Osteoblast (primary cell): ENCODE measurements at regions not wholly inside any gene's neighbourhood (a gene's known extent, or its start where the extent isn't known, plus 50 kb on each side); places are given as distances from the start of the nearest gene placed in this dataset.
A peak's percentile ranks its signal among the peaks of the same experiment; 100 is the strongest.

Experiments used
- DNase-seq: peaks from one replicate; pipeline ENCODE4 v3.0.0; 2011; ENCODE audit warnings: low spot score, mixed read lengths; ENCODE audit not compliant: insufficient read length; ENCODE audit errors: missing footprints
- H2AFZ ChIP-seq: 2 replicates; pipeline ENCODE4 v1.6.0; 2011; ENCODE audit warnings: mild to moderate bottlenecking, low read length
- H3K27ac ChIP-seq: 2 replicates; pipeline ENCODE4 v1.5.1; 2011; ENCODE audit warnings: mild to moderate bottlenecking, low read depth, low read length, moderate library complexity
- H3K27me3 ChIP-seq: 2 replicates; pipeline ENCODE4 v1.6.0; 2012; ENCODE audit warnings: mild to moderate bottlenecking, control low read depth, inconsistent platforms, low read length, moderate library complexity; ENCODE audit not compliant: insufficient read depth
- H3K36me3 ChIP-seq: 2 replicates; pipeline ENCODE4 v1.5.1; 2011; ENCODE audit warnings: mild to moderate bottlenecking, low read length, control low read depth, moderate library complexity; ENCODE audit not compliant: insufficient read depth
- H3K4me1 ChIP-seq: 2 replicates; pipeline ENCODE4 v1.5.1; 2011; ENCODE audit warnings: mild to moderate bottlenecking, low read length, control low read depth, moderate library complexity; ENCODE audit not compliant: insufficient read depth
- H3K4me2 ChIP-seq: 2 replicates; pipeline ENCODE4 v1.6.0; 2011; ENCODE audit warnings: mild to moderate bottlenecking, low read length; ENCODE audit not compliant: insufficient read depth
- H3K4me3 ChIP-seq: fragments of 200-600 bp; sonication (generic); 3 replicates; pipeline ENCODE4 v1.5.1; 2012; ENCODE audit warnings: mild to moderate bottlenecking, low read length, inconsistent platforms; ENCODE audit not compliant: insufficient read depth
- H3K79me2 ChIP-seq: 2 replicates; pipeline ENCODE4 v1.6.0; 2012; ENCODE audit warnings: mild to moderate bottlenecking, low read length, control low read depth, inconsistent platforms; ENCODE audit not compliant: insufficient read depth
- H3K9me3 ChIP-seq: 2 replicates; pipeline ENCODE4 v1.5.1; 2011; ENCODE audit warnings: low read depth, low read length, control low read depth
- H4K20me1 ChIP-seq: 2 replicates; pipeline ENCODE4 v1.6.0; 2012; ENCODE audit warnings: mild to moderate bottlenecking, low read length, control low read depth; ENCODE audit not compliant: insufficient read depth
- CTCF ChIP-seq: IDR thresholded peaks from 2 replicates; pipeline ENCODE4 v1.5.1; 2011; ENCODE audit warnings: mild to moderate bottlenecking, low read depth, low read length, moderate library complexity; ENCODE audit errors: extremely low read depth

- H3K4me1 ChIP-seq: no peaks in the 10 kb centered on the region
- no peaks in the 10 kb centered on the region for H3K79me2 ChIP-seq
- no peaks in the 10 kb centered on the region for H3K27me3 ChIP-seq
- no peak overlapping the region for H3K27ac ChIP-seq
- no peak overlapping the region for H2AFZ ChIP-seq
- TF ChIP-seq CTCF: no peak
- no peaks in the 10 kb centered on the region for H4K20me1 ChIP-seq
- no peak overlapping the region for H3K4me3 ChIP-seq
- H3K4me2 ChIP-seq: no peak overlapping the region
- no peaks in the 10 kb centered on the region for H3K36me3 ChIP-seq
- H3K9me3 ChIP-seq: peaks cover 2% of the 10 kb centered on the region
- no peak for DNase-seq
Measured at GRCh38 chr4:67037504-67038227, 507.6 kb downstream of the CENPC start.

GRCh38 chr4:67036791-67037190 is 508.5 kb downstream of the CENPC start:
- no peak for TF ChIP-seq CTCF
- no peak overlapping the region for H2AFZ ChIP-seq
- no peak overlapping the region for H3K27ac ChIP-seq
- H3K9me3 ChIP-seq: peaks cover 2% of the 10 kb centered on the region
- H3K4me2 ChIP-seq: no peak overlapping the region
- H3K36me3 ChIP-seq: no peaks in the 10 kb centered on the region
- H3K27me3 ChIP-seq: no peaks in the 10 kb centered on the region
- DNase-seq: no peak
- H4K20me1 ChIP-seq: no peaks in the 10 kb centered on the region
- no peak overlapping the region for H3K4me3 ChIP-seq
- H3K4me1 ChIP-seq: no peaks in the 10 kb centered on the region
- H3K79me2 ChIP-seq: no peaks in the 10 kb centered on the region

- Histone ChIP-seq H3K79me2 (no peaks in the 10 kb centered on the region), H3K4me3 (no peak overlapping the region), H3K9me3 (peaks cover 2% of the 10 kb centered on the region), H3K27me3 (no peaks in the 10 kb centered on the region), H3K4me2 (no peak overlapping the region), H3K4me1 (no peaks in the 10 kb centered on the region), H2AFZ (no peak overlapping the region), H3K36me3 (no peaks in the 10 kb centered on the region), H4K20me1 (no peaks in the 10 kb centered on the region), H3K27ac (no peak overlapping the region)
- TF ChIP-seq CTCF: no peak
- DNase-seq: no peak
Measured at GRCh38 chr4:67035986-67036385, 509.3 kb downstream of the CENPC start.

GRCh38 chr4:67035501-67035900 is 509.8 kb downstream of the CENPC start:
- no peaks in the 10 kb centered on the region for H4K20me1 ChIP-seq
- H3K4me2 ChIP-seq: no peak overlapping the region
- no peaks in the 10 kb centered on the region for H3K4me1 ChIP-seq
- H3K27me3 ChIP-seq: no peaks in the 10 kb centered on the region
- H3K4me3 ChIP-seq: no peak overlapping the region
- DNase-seq: peak; percentile 62
- peaks cover 2% of the 10 kb centered on the region for H3K9me3 ChIP-seq
- no peak overlapping the region for H2AFZ ChIP-seq
- H3K79me2 ChIP-seq: no peaks in the 10 kb centered on the region
- H3K27ac ChIP-seq: no peak overlapping the region
- no peaks in the 10 kb centered on the region for H3K36me3 ChIP-seq
- TF ChIP-seq CTCF: no peak
